OCI-LY7 (cell line): ENCODE measurements at regions not wholly inside any gene's neighbourhood (a gene's known extent, or its start where the extent isn't known, plus 50 kb on each side); places are given as distances from the start of the nearest gene placed in this dataset.

Source experiments
- EZH2phosphoT487 ChIP-seq: fragments of 200-600 bp; sonication (generic); IDR thresholded peaks from 2 replicates; pipeline ENCODE4 v1.6.1; 2018; ENCODE audit warnings: low read depth, borderline replicate concordance, mild to moderate bottlenecking, mixed run types, antibody characterized with exemption, low read length, moderate library complexity, mixed read lengths
- TF ChIP-seq, protein P1 (sequence below): fragments of 200-600 bp; sonication (generic); conservative IDR thresholded peaks from 2 replicates; pipeline ENCODE4 v1.5.1; 2014; ENCODE audit warnings: mild to moderate bottlenecking, antibody characterized with exemption, low read length, moderate library complexity, mixed read lengths

DNA sequence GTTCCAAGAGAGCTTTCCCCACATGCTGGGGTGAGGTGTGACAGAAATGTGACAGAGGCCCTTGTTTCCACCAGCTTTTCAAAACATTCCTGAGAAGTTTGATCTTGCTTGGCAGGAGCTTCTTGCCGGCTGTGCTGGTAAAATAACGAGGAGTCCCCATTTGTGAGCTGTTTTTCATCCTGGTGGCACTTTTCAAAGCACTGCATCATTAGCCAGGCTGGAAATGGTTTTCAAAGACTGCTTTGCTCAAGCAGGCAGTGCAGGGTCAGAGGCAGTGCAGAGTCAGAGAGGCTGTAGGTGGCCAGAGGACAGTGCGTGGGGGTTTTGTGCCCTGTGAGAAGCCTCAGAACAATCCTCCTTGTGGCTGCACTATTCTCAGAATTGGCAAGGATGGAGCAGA is 75.8 kb upstream of the KCNA3 start:
- TF ChIP-seq, protein P1, sequence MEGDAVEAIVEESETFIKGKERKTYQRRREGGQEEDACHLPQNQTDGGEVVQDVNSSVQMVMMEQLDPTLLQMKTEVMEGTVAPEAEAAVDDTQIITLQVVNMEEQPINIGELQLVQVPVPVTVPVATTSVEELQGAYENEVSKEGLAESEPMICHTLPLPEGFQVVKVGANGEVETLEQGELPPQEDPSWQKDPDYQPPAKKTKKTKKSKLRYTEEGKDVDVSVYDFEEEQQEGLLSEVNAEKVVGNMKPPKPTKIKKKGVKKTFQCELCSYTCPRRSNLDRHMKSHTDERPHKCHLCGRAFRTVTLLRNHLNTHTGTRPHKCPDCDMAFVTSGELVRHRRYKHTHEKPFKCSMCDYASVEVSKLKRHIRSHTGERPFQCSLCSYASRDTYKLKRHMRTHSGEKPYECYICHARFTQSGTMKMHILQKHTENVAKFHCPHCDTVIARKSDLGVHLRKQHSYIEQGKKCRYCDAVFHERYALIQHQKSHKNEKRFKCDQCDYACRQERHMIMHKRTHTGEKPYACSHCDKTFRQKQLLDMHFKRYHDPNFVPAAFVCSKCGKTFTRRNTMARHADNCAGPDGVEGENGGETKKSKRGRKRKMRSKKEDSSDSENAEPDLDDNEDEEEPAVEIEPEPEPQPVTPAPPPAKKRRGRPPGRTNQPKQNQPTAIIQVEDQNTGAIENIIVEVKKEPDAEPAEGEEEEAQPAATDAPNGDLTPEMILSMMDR = no peak
- no peak for TF ChIP-seq EZH2phosphoT487
